GM19455 (cell line): ENCODE measurements at regions not wholly inside any gene's neighbourhood (a gene's known extent, or its start where the extent isn't known, plus 50 kb on each side); places are given as distances from the start of the nearest gene placed in this dataset.

ENCODE experiments used
- ATAC-seq: cut with Tn5 transposase; IDR thresholded peaks from one replicate; pipeline ENCODE4 v1.9.1; 2021; ENCODE audit not compliant: unreplicated experiment

- ATAC-seq = no peak
Measured at GRCh38 chr6:95489185-95489863, 88.0 kb upstream of the MANEA start.

GRCh38 chr6:95496769-95497426, 80.4 kb upstream of the MANEA start:
- no peak for ATAC-seq

GRCh38 chr6:95501032-95501904, 76.1 kb upstream of the MANEA start:
- ATAC-seq = no peak

GRCh38 chr6:95503568-95503967, 73.8 kb upstream of the MANEA start:
- ATAC-seq = no peak

GRCh38 chr6:95511404-95511803, 65.9 kb upstream of the MANEA start:
- ATAC-seq = no peak

- ATAC-seq = no peak
Measured at GRCh38 chr6:95515975-95516374, 61.4 kb upstream of the MANEA start.

GRCh38 chr6:95517004-95517403, 60.3 kb upstream of the MANEA start:
- ATAC-seq = no peak

- ATAC-seq = no peak
Measured at GRCh38 chr6:95517568-95517967, 59.8 kb upstream of the MANEA start.

- no peak for ATAC-seq
Measured at GRCh38 chr6:95518630-95519227, 58.6 kb upstream of the MANEA start.

GRCh38 chr6:95519228-95520037, 57.9 kb upstream of the MANEA start:
- no peak for ATAC-seq

- no peak for ATAC-seq
Measured at GRCh38 chr6:95521181-95521580, 56.2 kb upstream of the MANEA start.
